GM23338 (cell line): ENCODE measurements at regions not wholly inside any gene's neighbourhood (a gene's known extent, or its start where the extent isn't known, plus 50 kb on each side); places are given as distances from the start of the nearest gene placed in this dataset.

Experiments used
- ATAC-seq: fragments of 200-7000 bp; cut with Tn5 transposase; 3 replicates; pipeline ENCODE4 v1.9.1; 2020
- DNase-seq: peaks from one replicate; pipeline ENCODE4 v3.0.0-alpha.2; 2015; ENCODE audit warnings: low spot score
- H2AFZ ChIP-seq: fragments of 200-600 bp; sonication (generic); 2 replicates; pipeline ENCODE4 v1.8.0; 2016; ENCODE audit warnings: antibody characterized with exemption, mild to moderate bottlenecking, moderate library complexity
- H3F3A ChIP-seq: fragments of 200-600 bp; sonication (generic); replicated peaks from 2 replicates; pipeline ENCODE4 v1.8.0; 2017; ENCODE audit warnings: antibody characterized with exemption, mixed run types, low read depth
- H3K27ac ChIP-seq: fragments of 200-600 bp; sonication (generic); 2 replicates; pipeline ENCODE4 v1.6.1; 2016; ENCODE audit warnings: low read depth
- H3K27me3 ChIP-seq: fragments of 200-600 bp; sonication (generic); 2 replicates; pipeline ENCODE4 v1.8.0; 2016; ENCODE audit warnings: mild to moderate bottlenecking, mixed run types, moderate library complexity; ENCODE audit not compliant: insufficient read depth
- H3K36me3 ChIP-seq: fragments of 200-600 bp; sonication (generic); 2 replicates; pipeline ENCODE4 v1.8.0; 2016; ENCODE audit warnings: mild to moderate bottlenecking; ENCODE audit not compliant: insufficient read depth
- H3K4me1 ChIP-seq: fragments of 200-600 bp; sonication (generic); 2 replicates; pipeline ENCODE4 v1.8.0; 2016; ENCODE audit warnings: mild to moderate bottlenecking, moderate library complexity; ENCODE audit not compliant: insufficient read depth
- H3K4me2 ChIP-seq: fragments of 200-600 bp; sonication (generic); 2 replicates; pipeline ENCODE4 v1.7.1; 2017; ENCODE audit warnings: mixed run types
- H3K4me3 ChIP-seq: fragments of 200-600 bp; sonication (generic); 2 replicates; pipeline ENCODE4 v1.6.1; 2016; ENCODE audit warnings: mixed run types
- H3K79me2 ChIP-seq: fragments of 200-600 bp; sonication (generic); replicated peaks from 2 replicates; pipeline ENCODE4 v1.8.0; 2017; ENCODE audit warnings: mild to moderate bottlenecking; ENCODE audit not compliant: insufficient read depth
- H3K9me2 ChIP-seq: fragments of 200-600 bp; sonication (generic); 2 replicates; pipeline ENCODE4 v1.8.0; 2017; ENCODE audit not compliant: insufficient read depth
- H4K20me1 ChIP-seq: fragments of 200-600 bp; sonication (generic); replicated peaks from 2 replicates; pipeline ENCODE4 v1.8.0; 2017; ENCODE audit warnings: mild to moderate bottlenecking; ENCODE audit not compliant: insufficient read depth
- H3K27ac Mint-ChIP-seq: 2 replicates; pipeline ENCODE4 v1.8.0; 2020; ENCODE audit warnings: inconsistent platforms, mild to moderate bottlenecking, moderate library complexity, mixed read lengths
- H3K27me3 Mint-ChIP-seq: 3 replicates; pipeline ENCODE4 v1.8.0; 2022; ENCODE audit warnings: low read depth, mild to moderate bottlenecking, moderate library complexity, mixed read lengths, inconsistent platforms; ENCODE audit not compliant: insufficient read depth, poor library complexity
- H3K36me3 Mint-ChIP-seq: 3 replicates; pipeline ENCODE4 v1.8.0; 2021; ENCODE audit warnings: low read depth, mild to moderate bottlenecking, inconsistent platforms, moderate library complexity, mixed read lengths
- H3K4me1 Mint-ChIP-seq: 3 replicates; pipeline ENCODE4 v1.8.0; 2020; ENCODE audit warnings: mild to moderate bottlenecking, inconsistent platforms, mixed read lengths
- H3K4me3 Mint-ChIP-seq: 3 replicates; pipeline ENCODE4 v1.8.0; 2021; ENCODE audit warnings: moderate library complexity, mild to moderate bottlenecking, inconsistent platforms, mixed read lengths
- H3K9me3 Mint-ChIP-seq: 3 replicates; pipeline ENCODE4 v1.8.0; 2020; ENCODE audit warnings: moderate library complexity, mild to moderate bottlenecking, inconsistent platforms, mixed read lengths
- CREB1 ChIP-seq: fragments of 250-450 bp; sonication (Bioruptor Pico); IDR thresholded peaks from 2 replicates; pipeline ENCODE4 v1.5.0; 2020; ENCODE audit warnings: low read depth, mild to moderate bottlenecking, moderate library complexity
- ETS1 ChIP-seq: IDR thresholded peaks from 2 replicates; pipeline ENCODE4 v1.6.1; 2016; ENCODE audit warnings: antibody characterized with exemption
- JUNB ChIP-seq: IDR thresholded peaks from one replicate; pipeline ENCODE4 v1.6.1; 2016; ENCODE audit warnings: antibody characterized with exemption; ENCODE audit not compliant: unreplicated experiment
- NANOG ChIP-seq: IDR thresholded peaks from 2 replicates; pipeline ENCODE4 v1.6.1; 2016; ENCODE audit warnings: antibody characterized with exemption, borderline replicate concordance
- REST ChIP-seq: IDR thresholded peaks from one replicate; pipeline ENCODE4 v1.6.1; 2018; ENCODE audit warnings: antibody characterized with exemption; ENCODE audit not compliant: unreplicated experiment
- ZNF114 ChIP-seq: fragments of 250-450 bp; sonication (Bioruptor Pico); IDR thresholded peaks from 2 replicates; pipeline ENCODE4 v1.5.0; 2020; ENCODE audit warnings: mild to moderate bottlenecking, moderate library complexity
- ZNF331 ChIP-seq: fragments of 250-450 bp; sonication (Bioruptor Pico); IDR thresholded peaks from 2 replicates; pipeline ENCODE4 v1.5.0; 2020; ENCODE audit warnings: low read depth, mild to moderate bottlenecking, moderate library complexity

- no peaks in the 10 kb centered on the region for H3K9me3 Mint-ChIP-seq
- H3K36me3 ChIP-seq, result no peaks in the 10 kb centered on the region
- H3K79me2 ChIP-seq, result no peaks in the 10 kb centered on the region
- no peak overlapping the region for H3K4me3 Mint-ChIP-seq
- H3K4me1 Mint-ChIP-seq, result peaks cover 6% of the 10 kb centered on the region; the same call in 2 of the 3 replicates
- H2AFZ ChIP-seq, result no peak overlapping the region
- no peak overlapping the region for H3K27ac ChIP-seq
- H3K4me3 ChIP-seq, result no peak overlapping the region
- no peaks in the 10 kb centered on the region for H3F3A ChIP-seq
- H3K36me3 Mint-ChIP-seq, result no peaks in the 10 kb centered on the region
- no peak overlapping the region for H3K4me2 ChIP-seq
- peaks cover 8% of the 10 kb centered on the region; the same call in 1 of the 2 replicates for H3K9me2 ChIP-seq
- ATAC-seq (no peak), DNase-seq (no peak)
- TF ChIP-seq ETS1, result no peak
- no peak for TF ChIP-seq NANOG
- peaks cover 1% of the 10 kb centered on the region for H3K27me3 Mint-ChIP-seq
- H3K27me3 ChIP-seq, result no peaks in the 10 kb centered on the region
- no peaks in the 10 kb centered on the region for H4K20me1 ChIP-seq
- no peak overlapping the region for H3K27ac Mint-ChIP-seq
- peaks cover 8% of the 10 kb centered on the region for H3K4me1 ChIP-seq
These were observed 80.7 kb upstream of the KAZN start for GRCh38 chr1:14517841-14518180.

GRCh38 chr1:14519976-14520375 lies 78.5 kb upstream of the KAZN start:
- Mint-ChIP-seq H3K4me3 (no peak overlapping the region), H3K36me3 (no peaks in the 10 kb centered on the region), H3K4me1 (no peaks in the 10 kb centered on the region), H3K27ac (no peak overlapping the region), H3K9me3 (no peaks in the 10 kb centered on the region), H3K27me3 (peaks cover 2% of the 10 kb centered on the region)
- no peak for TF ChIP-seq JUNB
- TF ChIP-seq ETS1, result no peak
- Histone ChIP-seq H4K20me1 (no peaks in the 10 kb centered on the region), H3K4me1 (no peaks in the 10 kb centered on the region), H2AFZ (no peak overlapping the region), H3K79me2 (no peaks in the 10 kb centered on the region), H3K36me3 (no peaks in the 10 kb centered on the region), H3K27me3 (no peaks in the 10 kb centered on the region), H3K9me2 (peaks cover 8% of the 10 kb centered on the region; the same call in 1 of the 2 replicates), H3K4me3 (no peak overlapping the region), H3K27ac (no peak overlapping the region), H3F3A (no peaks in the 10 kb centered on the region), H3K4me2 (no peak overlapping the region)
- ATAC-seq (no peak), DNase-seq (no peak)

GRCh38 chr1:14520514-14521163 lies 77.8 kb upstream of the KAZN start:
- no peaks in the 10 kb centered on the region for H3K4me1 Mint-ChIP-seq
- ATAC-seq (no peak), DNase-seq (no peak)
- no peak overlapping the region for H2AFZ ChIP-seq
- H4K20me1 ChIP-seq, result no peaks in the 10 kb centered on the region
- no peaks in the 10 kb centered on the region for H3K27me3 ChIP-seq
- no peaks in the 10 kb centered on the region for H3F3A ChIP-seq
- no peaks in the 10 kb centered on the region for H3K4me1 ChIP-seq
- H3K4me2 ChIP-seq, result no peak overlapping the region
- no peaks in the 10 kb centered on the region for H3K9me3 Mint-ChIP-seq
- peaks cover 2% of the 10 kb centered on the region for H3K27me3 Mint-ChIP-seq
- H3K4me3 Mint-ChIP-seq, result no peak overlapping the region
- H3K79me2 ChIP-seq, result no peaks in the 10 kb centered on the region
- H3K27ac ChIP-seq, result no peak overlapping the region
- no peaks in the 10 kb centered on the region for H3K36me3 Mint-ChIP-seq
- no peak overlapping the region for H3K27ac Mint-ChIP-seq
- H3K4me3 ChIP-seq, result no peak overlapping the region
- H3K36me3 ChIP-seq, result no peaks in the 10 kb centered on the region
- 0 out of 2 replicates have a peak, but pooled peaks cover 8% of the 10 kb centered on the region for H3K9me2 ChIP-seq
- TF ChIP-seq REST, result no peak
- TF ChIP-seq NANOG, result no peak
- no peak for TF ChIP-seq ZNF331
- TF ChIP-seq ZNF114 (CRISPR knock-in tag), result no peak
- TF ChIP-seq JUNB, result no peak
- no peak for TF ChIP-seq CREB1 (CRISPR knock-in tag)
- TF ChIP-seq ETS1, result no peak
